ENCODE measurements at regions not wholly inside any gene's neighbourhood (a gene's known extent, or its start where the extent isn't known, plus 50 kb on each side); places are given as distances from the start of the nearest gene placed in this dataset.

DNA sequence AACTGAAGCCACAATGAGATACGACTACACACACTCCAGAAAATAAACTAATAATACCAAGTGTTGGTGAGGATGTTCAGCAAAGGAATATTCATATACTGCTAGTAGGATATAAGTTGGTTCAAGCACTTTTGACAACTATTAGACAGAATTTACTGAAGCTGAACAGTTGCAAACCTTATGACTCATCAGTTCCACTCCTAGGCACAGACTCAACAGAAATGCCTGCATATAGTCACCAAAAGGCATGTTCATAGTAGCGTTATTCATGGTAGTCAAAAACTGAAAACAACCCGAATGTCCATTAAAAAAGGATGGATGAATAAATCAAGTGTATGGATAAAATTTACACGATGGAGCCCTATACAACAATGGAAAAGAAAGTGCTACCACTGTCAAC is 232.0 kb downstream of the ANAPC1 start:
- TF ChIP-seq CTCF (conservative IDR thresholded peaks at IDR 0.05; ENCODE audit: low read depth, low read length) (no peak), EZH2 (IDR thresholded peaks at IDR 0.05; ENCODE audit: low read length, unreplicated experiment) (no peak), EZH2phosphoT487 (IDR thresholded peaks at IDR 0.05; ENCODE audit: borderline replicate concordance, low read length) (no peak)

Data from PC-3 (cell line).